Gastroesophageal sphincter (tissue), 4 donors: ENCODE measurements at regions not wholly inside any gene's neighbourhood (a gene's known extent, or its start where the extent isn't known, plus 50 kb on each side); places are given as distances from the start of the nearest gene placed in this dataset.

ENCODE experiments used
- small RNA-seq, 4 donors: library from RNA; depleted of rRNA; stranded (forward); fragments of <200 nt; gene quantifications; one replicate each; pipeline ENCODE3, GENCODE V24; 2016

Small RNAs in the stretch of these regions (small RNA-seq; reads per million reads assigned to genes)
- gene MIR8068, result 0 reads per million in 4 donors
- 0 reads per million in 4 donors for gene RN7SL240P
